GM18502 (cell line): ENCODE measurements at regions not wholly inside any gene's neighbourhood (a gene's known extent, or its start where the extent isn't known, plus 50 kb on each side); places are given as distances from the start of the nearest gene placed in this dataset.
"Not testable (repeated sequence)": the region's sequence is repeated elsewhere in the genome, so short reads cannot be mapped to it uniquely, and the experiment has no call there.

Experiments
- ATAC-seq: cut with Tn5 transposase; IDR thresholded peaks from one replicate; pipeline ENCODE4 v1.9.1; 2021; ENCODE audit warnings: mild to moderate bottlenecking; ENCODE audit not compliant: unreplicated experiment, poor library complexity

DNA sequence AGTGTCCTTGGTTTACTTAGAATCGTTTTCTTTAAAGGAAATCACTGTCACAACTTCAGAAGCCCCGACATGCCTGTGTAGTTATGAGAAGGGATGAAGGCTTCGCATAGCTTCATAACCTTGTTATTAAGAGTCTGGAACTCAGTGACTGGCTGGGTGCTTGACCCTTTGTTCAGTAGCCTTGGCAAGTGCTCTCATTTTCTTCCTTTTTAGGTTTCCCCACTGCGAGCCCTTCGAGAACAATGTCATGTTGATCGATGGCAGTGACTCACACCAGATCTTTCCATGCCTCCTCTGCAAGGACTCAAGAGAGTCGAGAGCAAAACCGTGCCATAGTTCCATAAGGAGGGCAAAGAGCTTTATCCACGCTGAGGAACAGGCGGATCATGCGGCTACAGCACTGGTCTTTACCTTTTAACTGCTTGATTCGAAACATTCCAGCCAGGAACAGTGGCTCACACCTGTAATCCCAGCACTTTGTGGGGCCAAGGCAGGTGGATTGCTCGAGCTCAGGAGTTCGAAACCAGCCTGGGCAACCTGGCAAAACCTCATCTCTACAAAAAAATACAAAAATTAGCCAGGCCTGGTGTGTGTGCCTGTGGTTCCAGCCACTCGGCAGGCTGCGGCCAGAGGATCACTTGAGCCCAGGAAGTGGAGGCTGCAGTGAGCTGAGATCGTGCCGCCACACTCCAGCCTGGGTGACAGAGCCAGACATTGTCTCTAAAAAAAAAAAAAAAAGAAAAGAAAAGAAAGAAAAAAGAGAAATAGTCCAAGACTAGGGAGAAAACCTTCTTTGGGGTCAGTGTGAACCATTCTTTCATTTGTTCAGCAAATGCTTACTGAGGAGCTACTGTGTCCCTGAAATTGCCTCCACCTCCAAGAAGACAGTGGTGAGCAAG is 95.4 kb upstream of the ERRFI1 start:
- ATAC-seq: no peak

DNA sequence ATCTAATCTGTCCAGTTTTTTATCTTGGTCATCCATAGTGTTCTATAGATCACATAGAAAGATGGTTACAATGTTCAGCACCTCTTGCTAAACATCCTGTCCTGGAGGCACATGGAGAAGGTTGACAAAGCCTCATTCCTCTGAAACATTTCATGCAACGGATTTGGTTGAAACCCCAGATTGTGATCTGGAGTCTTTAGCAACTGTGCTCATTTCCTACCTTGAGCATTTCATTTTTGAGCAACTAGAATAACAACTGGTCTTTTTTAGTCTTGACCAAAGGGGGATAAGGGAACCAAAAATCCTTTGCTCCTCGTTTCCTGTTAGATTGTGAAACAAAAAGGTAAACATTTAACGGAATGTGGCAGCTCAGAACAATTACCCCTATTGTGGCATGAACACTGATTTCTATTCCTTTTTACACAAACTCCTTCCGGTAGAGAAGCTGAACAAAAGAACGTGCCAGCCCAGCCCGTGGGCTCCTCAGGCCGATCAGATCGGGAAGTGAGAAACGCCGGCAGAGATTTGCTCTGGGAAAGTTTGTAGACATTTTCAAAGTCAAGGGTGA is 94.7 kb upstream of the ERRFI1 start:
- ATAC-seq: no peak

DNA sequence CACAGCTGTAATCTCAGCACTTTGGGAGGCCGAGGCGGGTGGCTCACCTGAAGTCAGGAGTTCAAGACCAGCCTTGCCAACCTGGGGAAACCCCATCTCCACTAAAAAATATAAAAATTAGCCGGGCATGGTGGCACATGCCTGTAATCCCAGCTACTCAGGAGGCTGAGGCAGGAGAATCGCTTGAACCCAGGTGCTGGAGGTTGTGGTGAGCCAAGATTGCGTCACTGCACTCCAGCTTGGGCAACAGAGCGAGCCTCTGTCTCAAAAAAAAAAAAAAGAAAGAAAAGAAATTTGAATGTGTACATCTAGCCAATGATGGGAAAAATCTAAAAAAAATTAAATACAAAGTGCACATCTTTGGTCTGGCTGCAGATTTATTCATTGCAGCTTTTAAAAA is 92.6 kb upstream of the ERRFI1 start:
- not testable (repeated sequence) for ATAC-seq

DNA sequence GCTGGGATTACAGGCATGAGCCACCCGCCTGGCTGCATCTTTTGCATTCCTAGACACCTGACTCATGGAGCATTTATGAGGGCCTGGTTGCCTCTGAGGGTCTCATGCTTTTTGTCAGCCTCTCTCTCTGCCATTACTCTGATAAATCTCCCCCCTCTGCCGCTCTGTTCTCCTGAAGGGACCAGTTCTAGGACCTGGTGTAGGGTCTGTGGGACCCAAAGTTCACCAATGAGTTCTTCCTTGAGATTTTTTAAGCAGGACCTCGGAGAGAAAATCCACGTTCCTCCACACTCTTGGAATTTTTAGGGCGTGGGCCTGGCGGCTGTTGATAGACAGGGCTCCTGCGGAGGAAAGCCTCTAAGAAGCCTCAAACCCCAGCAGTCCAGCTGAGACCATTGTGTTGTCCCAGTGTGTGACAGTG is 91.9 kb upstream of the ERRFI1 start:
- ATAC-seq: no peak

DNA sequence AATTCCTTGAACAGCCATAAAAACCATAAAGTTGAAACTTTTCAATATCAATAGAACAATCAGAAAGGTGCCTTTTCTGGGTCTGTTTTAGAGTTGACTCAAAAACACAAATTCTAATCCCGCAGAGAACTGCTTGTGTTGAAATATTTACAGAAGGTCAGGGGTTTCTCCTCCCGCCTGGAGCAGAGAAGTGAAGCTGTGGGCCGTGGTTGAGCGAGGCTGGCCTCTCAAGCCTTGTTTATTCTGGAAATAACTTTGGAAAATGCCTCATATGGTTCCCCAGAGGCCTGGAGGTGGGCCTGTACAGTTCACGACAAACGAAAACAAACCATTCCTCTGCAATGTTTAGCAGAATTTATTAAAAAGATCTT is 90.8 kb upstream of the ERRFI1 start:
- ATAC-seq: no peak

DNA sequence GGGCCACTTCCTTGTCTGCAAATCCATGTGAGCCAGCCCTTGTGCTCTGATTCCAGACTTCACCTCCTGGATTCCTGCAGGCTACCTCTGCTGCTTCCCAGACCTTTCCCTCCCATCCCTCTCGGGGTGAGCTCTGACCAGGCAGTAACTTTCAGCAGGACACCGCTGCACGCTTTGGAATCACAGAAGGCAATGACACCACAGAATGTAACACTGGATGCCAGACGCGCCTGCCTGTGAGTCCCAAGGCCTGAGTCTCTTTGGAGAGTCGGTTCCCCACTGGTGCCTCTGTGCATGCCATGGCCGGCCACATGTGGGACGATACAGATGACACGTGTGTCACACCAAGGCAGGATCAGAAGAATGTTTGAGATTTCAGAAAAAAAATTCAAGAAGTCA is 89.7 kb upstream of the ERRFI1 start:
- ATAC-seq: no peak

DNA sequence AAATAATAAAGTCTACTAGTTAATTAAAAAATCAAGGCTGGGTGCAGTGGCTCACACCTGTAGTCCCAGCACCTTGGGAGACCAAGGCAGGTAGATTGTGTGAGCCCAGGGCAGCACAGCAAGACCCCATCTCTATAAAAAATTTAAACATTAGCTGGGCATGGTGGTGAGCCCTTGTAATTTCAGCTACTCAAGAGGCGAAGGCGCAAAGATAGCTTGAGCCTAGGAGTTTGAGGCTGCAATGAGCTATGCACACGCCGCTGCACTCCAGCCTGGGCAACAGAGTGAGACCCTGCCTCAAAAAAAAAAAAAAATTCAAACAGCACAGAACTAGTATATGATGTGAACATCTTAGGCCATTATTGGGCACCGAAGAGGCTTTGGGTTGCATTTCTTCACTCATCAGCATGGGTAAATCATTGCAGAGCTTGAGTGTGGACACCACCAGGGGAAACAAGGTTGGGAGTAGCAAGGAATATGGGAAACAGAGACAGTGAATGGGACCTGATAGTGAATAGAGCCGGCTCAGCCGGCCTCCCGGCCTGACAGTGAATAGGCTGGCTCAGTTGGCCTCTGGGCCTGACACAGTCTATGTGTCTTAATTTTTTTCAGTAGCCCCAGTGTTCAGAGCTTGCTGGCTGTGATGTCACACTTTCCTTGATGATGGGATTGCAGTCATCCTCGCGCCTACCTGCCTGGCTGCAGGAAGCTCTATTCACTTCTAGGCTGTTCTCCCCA is 89.1 kb upstream of the ERRFI1 start:
- no peak for ATAC-seq

DNA sequence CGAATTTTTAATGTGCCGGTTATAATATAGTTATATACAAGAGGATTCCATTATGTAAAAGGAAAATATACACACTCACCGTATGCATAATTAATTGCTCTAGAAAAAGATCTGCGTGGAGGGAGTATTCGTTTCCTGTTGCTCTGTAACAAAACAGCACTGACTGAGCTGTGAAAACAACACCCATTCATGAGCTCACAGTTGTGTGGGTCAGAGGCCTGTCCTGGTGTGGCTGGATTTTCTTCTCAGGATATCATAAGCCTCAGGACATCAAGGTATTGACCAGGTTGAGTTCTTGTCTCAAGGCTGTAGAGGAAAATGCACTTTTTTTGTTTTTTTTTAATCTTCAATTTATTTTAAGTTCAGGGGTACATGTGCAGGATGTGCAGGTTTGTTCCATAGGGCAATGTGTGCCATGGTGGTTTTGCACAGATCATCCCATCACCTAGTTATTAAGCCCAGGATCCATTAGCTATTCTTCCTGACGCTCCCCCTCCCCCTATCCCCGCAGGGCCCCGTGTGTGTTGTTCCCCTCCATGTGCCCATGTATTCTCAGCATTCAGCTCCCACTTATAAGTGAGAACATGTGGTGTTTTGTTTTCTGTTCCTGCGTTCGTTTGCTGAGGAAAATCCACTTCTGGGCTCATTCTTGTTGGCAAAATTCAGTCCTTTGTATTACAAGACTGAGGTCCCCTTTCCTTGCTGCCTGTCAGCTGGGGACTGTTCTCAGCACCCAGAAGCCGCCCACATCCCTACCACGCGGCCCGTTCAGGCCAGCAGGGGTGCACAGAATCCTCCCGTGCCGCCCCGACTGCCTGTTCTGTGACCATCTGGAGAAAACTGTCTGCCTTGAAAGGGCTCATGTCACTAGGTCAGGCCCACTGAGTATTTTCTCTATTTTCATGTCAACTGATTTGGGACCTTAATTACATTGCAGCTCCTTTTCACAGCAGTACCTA is 87.4 kb upstream of the ERRFI1 start:
- no peak for ATAC-seq

DNA sequence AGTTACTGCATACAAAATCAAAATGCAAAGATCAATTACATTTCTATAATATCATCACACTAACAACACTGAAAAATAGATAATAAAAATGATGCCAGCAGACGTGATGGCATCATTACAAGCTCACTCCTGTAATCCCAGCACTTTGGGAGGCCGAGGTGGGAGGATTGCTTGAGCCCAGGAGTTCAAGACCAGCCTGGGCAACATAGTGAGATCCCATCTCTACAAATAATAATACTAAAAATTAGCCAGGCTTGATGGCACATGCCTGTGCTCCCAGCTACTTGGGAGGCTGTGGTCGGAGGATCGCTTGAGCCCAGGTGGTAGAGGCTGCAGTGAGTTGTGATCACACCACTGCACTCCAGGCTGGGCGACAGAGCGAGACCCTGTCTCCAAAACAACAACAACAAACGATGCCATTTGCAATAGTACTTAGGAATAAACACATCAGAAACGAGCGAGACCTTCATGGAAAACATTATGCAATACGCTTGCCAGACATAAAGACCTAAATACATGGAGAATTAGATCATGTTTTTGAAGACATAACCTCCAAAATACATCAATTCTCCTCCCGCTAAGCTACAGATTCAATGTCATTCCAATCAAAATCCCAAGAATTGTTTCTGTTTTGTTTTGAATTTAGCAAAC is 86.6 kb upstream of the ERRFI1 start:
- ATAC-seq: no peak

DNA sequence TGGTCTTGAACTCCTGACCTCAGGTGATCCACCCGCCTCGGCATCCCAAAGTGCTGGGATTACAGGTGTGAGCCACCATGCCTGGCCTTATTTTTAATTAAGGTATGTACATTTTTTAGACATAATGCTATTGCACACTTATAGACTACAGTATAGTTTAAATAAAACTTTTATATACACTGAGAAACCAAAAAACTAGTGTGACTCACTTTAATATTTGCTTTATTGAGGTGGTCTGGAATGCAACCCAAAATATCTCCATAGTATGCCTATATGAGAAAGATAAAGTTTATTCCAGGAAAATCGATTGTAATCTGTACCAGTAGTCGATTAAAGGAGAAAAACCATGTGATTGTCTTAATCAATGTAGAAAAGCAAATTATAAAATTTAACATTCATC is 85.5 kb upstream of the ERRFI1 start:
- no peak for ATAC-seq

DNA sequence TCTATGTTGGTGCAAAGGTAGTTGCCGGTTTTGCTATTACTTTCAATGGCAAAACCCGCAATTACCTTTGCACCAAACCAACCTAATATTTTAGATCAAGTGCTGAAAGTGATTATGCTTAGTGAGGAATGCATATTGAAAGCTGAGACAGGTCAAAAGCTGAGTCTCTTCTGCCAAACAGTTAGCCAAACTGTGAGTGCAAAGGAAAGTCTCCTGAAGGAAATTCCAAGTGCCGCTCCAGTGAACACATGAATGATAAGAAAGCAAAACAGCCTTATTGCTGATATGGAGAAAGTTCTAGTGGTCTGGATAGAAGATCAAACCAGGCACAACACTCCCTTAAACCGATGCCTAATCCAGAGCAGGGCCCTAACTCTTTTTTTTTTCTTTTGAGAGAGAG is 83.1 kb upstream of the ERRFI1 start:
- ATAC-seq: no peak

DNA sequence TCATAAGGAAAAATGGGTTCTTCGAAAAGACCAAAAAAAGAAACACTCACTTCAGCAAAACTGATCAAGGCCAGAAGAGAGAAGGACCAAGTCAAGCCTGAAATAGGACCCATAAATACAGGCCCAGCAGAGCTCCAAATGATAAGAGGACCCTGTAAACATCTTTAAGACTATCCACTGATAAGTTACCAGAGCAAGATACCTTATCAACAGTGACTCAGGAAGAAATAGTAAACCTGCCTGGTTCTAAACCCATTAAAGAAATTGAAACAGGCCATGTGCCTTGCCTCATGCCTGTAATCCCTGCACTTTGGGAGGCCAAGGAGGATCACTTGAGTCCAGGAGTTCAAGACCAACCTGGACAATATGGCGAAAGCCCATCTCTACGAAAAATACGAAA is 81.8 kb upstream of the ERRFI1 start:
- ATAC-seq: no peak

DNA sequence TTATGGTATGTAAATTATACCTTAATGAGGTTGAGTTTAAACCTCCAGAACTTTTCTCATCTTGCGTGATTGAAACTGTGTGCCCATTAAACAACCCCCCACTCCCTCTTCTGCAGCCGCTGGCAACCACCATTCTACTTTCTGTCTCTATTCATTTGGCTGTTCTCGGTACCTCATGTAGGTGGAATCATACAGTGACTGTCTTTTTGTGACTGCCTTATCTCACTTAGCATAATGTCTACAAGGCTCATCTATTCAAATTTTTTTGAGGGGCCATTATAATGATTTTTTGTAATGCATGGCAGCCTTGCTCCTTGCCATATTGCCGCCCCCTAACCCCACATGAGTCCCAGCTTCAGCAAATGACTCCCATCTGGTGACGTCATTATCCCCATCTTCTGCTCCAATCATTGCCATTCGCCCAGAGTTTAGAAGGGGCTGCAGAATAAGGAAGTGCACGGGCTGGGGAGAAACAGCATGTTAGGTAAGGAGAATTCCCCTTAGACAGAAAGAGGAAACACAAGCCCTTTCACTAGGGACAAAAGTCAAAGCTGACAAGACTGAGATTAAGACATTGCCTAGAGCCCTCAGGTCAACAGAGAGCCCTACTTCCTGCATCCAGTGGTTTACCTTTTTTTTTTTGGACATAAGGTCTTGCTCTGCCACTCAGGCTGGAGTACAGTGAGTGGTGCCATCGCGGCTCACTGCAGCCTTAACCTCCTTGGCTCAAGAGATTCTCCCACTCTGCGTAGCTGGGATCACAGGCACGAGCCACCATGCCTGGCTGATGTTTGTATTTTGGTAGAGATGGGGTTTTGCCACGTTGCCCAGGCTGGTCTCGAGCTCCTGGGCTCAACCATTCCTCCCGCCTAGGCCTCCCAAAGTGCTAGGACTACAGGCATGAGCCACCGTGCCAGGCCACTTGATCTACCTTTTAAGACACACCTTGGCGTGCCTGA is 78.4 kb upstream of the ERRFI1 start:
- no peak for ATAC-seq

DNA sequence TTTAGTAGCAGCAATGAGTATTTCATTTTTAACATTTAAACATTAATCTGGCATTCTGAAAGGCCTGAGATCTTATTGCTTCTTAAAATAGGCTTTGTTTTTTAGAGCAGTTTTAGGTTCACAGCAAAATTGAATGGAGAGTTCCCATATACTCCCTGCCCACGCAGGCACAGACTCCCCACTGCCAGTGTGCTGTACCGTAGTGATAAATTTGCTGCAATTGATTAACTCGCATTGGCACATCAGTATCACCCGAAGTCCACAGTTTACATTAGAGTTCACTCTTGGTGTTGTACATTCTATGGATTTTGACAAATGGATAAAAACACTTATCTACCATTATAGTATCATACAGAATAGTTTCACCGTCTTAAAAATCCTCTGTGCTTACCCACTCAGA is 71.8 kb upstream of the ERRFI1 start:
- peak; percentile 6 for ATAC-seq

DNA sequence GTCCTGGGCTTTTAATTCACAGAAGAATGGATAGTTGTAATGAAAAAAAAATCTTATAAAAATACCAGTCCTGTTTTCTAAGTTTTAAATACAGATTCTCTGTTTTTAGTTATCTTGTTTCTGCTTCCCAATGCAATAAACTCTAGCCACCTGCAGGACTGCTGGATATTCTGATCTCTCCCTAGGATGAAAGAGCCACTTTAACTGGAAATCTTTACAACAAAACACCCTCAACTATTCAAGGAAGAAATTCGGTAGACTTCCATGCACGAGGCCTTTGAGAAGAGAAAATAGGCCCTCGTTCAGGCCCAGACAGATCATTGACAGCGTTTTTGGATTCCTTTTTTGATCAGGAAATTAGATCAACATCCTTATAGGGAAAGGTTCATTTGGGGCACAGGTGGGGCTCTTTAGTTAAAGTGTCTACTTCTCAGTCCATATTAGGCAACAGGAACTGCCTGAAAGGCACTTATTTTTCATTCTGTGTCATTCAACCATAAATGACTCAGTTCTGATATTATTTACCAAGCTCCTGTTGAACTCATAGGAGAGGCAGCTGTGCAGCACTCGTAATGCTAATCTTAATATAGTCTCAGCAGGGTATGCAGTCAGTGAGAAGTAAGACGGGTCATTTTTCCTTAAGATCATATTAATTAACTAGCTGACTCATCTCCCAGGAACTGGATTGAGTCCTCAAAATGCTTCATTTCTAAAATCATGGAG is 71.1 kb upstream of the ERRFI1 start:
- ATAC-seq: peak; percentile 89

DNA sequence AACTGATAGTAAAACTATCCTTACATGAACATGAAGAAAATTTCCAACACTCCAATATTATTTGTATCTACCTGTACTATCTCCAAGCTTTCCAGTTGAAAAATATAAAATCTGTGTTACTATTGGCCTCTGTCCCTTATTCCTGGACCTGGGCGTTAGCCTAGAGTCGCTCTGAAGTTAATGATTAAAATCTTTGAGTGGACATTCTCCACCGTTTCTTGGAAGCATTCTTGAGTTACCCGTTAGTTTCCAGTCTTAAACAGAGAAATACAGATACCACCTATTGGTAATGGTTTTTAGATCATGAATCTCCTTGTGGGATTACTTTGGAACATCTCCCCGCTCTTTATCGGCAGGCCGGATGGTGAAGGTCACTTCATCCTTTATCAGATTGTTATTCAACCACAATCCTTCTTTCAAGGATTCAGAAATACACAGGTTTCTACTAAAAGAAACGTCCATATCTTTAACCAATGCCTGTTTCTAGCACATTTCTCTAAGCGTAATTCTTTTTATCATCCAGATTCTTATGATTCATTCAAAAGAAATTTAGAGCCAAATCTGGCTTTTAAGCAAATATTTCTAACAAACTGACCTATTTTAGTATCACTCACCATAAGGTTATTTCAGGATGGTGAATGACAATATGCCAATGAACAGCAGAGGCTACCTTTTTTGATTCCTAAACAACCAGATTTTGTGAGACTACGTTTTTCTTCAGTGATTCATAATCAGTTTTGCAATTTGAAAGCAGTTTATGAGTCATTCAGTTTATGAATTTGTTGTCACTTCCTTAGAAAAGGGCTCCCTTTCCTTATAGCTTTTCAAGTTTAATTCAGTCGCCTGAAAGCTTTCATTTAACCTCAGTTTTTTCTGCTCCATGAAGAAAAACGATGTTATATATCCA is 70.2 kb upstream of the ERRFI1 start:
- ATAC-seq: no peak

DNA sequence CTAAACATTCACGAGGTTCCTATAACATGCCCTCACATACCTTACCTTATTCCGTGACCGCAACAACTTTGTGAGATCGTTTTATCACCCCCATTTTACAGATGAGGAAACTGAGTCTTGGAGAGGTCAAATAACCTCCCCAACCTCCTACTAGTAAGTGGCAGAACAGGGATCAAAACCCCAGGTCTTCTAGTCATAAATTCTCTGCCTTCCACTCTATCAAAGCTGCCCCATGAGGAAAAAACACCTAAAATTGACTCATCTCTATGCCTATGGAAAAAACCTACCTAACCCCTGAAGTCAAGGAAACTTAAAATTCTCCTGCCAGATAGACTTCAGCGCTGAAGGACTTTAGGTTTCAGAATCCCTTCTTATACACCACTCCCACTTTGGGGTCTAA is 69.5 kb upstream of the ERRFI1 start:
- no peak for ATAC-seq
